ENCODE measurements at regions not wholly inside any gene's neighbourhood (a gene's known extent, or its start where the extent isn't known, plus 50 kb on each side); places are given as distances from the start of the nearest gene placed in this dataset.
"Not testable (repeated sequence)": the region's sequence is repeated elsewhere in the genome, so short reads cannot be mapped to it uniquely, and the experiment has no call there.

GRCh38 chr4:170400361-170400760 lies 310.6 kb upstream of the AADAT start:
- ATAC-seq (no peak), DNase-seq (no peak)
- no peak overlapping the region for H3K4me3 Mint-ChIP-seq
- H3K36me3 Mint-ChIP-seq (ENCODE audit: insufficient read depth): no peaks in the 10 kb centered on the region
- H3K4me1 Mint-ChIP-seq (ENCODE audit: low read depth): no peaks in the 10 kb centered on the region
- H3K27me3 Mint-ChIP-seq (ENCODE audit: low read depth): no peaks in the 10 kb centered on the region
- peaks cover 4% of the 10 kb centered on the region for H3K9me3 Mint-ChIP-seq

- H3K4me3 Mint-ChIP-seq: no peak overlapping the region
- ATAC-seq (no peak), DNase-seq (no peak)
- no peaks in the 10 kb centered on the region for H3K27me3 Mint-ChIP-seq (ENCODE audit: low read depth)
- H3K9me3 Mint-ChIP-seq: peaks cover 4% of the 10 kb centered on the region
- H3K4me1 Mint-ChIP-seq (ENCODE audit: low read depth): no peaks in the 10 kb centered on the region
- no peaks in the 10 kb centered on the region for H3K36me3 Mint-ChIP-seq (ENCODE audit: insufficient read depth)
Observed at GRCh38 chr4:170399581-170400293, 310.0 kb upstream of the AADAT start.

- Mint-ChIP-seq H3K36me3 (ENCODE audit: insufficient read depth) (no peaks in the 10 kb centered on the region), H3K9me3 (peaks cover 3% of the 10 kb centered on the region), H3K4me1 (ENCODE audit: low read depth) (no peaks in the 10 kb centered on the region), H3K4me3 (no peak overlapping the region), H3K27me3 (ENCODE audit: low read depth) (no peaks in the 10 kb centered on the region)
- DNase-seq (no peak), ATAC-seq (no peak)
Observed at GRCh38 chr4:170398218-170398617, 308.5 kb upstream of the AADAT start.

GRCh38 chr4:170395773-170396172 lies 306.0 kb upstream of the AADAT start:
- ATAC-seq: no peak
- Mint-ChIP-seq H3K4me3 (no peak overlapping the region), H3K9me3 (no peaks in the 10 kb centered on the region), H3K4me1 (ENCODE audit: low read depth) (no peaks in the 10 kb centered on the region), H3K36me3 (ENCODE audit: insufficient read depth) (no peaks in the 10 kb centered on the region), H3K27me3 (ENCODE audit: low read depth) (no peaks in the 10 kb centered on the region)
- DNase-seq: no peak

GRCh38 chr4:170391066-170391740 lies 301.4 kb upstream of the AADAT start:
- H3K4me3 Mint-ChIP-seq: no peak overlapping the region
- H3K36me3 Mint-ChIP-seq (ENCODE audit: insufficient read depth): no peaks in the 10 kb centered on the region
- no peaks in the 10 kb centered on the region for H3K9me3 Mint-ChIP-seq
- no peaks in the 10 kb centered on the region for H3K27me3 Mint-ChIP-seq (ENCODE audit: low read depth)
- DNase-seq (no peak), ATAC-seq (no peak)
- no peaks in the 10 kb centered on the region for H3K4me1 Mint-ChIP-seq (ENCODE audit: low read depth)

GRCh38 chr4:170389411-170389810 lies 299.7 kb upstream of the AADAT start:
- DNase-seq (no peak), ATAC-seq (no peak)
- Mint-ChIP-seq H3K4me1 (ENCODE audit: low read depth) (no peaks in the 10 kb centered on the region), H3K9me3 (peaks cover 7% of the 10 kb centered on the region), H3K4me3 (no peak overlapping the region), H3K27me3 (ENCODE audit: low read depth) (no peaks in the 10 kb centered on the region), H3K36me3 (ENCODE audit: insufficient read depth) (no peaks in the 10 kb centered on the region)

- ATAC-seq (no peak), DNase-seq (no peak)
- Mint-ChIP-seq H3K27me3 (ENCODE audit: low read depth) (no peaks in the 10 kb centered on the region), H3K4me3 (no peak overlapping the region), H3K9me3 (peaks cover 8% of the 10 kb centered on the region), H3K4me1 (ENCODE audit: low read depth) (no peaks in the 10 kb centered on the region), H3K36me3 (ENCODE audit: insufficient read depth) (no peaks in the 10 kb centered on the region)
Observed at GRCh38 chr4:170388255-170388654, 298.5 kb upstream of the AADAT start.

GRCh38 chr4:170386971-170387370 lies 297.2 kb upstream of the AADAT start:
- Mint-ChIP-seq H3K4me1 (ENCODE audit: low read depth) (no peaks in the 10 kb centered on the region), H3K9me3 (peaks cover 13% of the 10 kb centered on the region), H3K36me3 (ENCODE audit: insufficient read depth) (no peaks in the 10 kb centered on the region), H3K4me3 (no peak overlapping the region), H3K27me3 (ENCODE audit: low read depth) (no peaks in the 10 kb centered on the region)
- no peak for ATAC-seq
- DNase-seq: no peak

GRCh38 chr4:170386511-170386910 lies 296.8 kb upstream of the AADAT start:
- ATAC-seq (no peak), DNase-seq (no peak)
- H3K9me3 Mint-ChIP-seq: peaks cover 18% of the 10 kb centered on the region
- H3K4me3 Mint-ChIP-seq: no peak overlapping the region
- H3K27me3 Mint-ChIP-seq (ENCODE audit: low read depth): no peaks in the 10 kb centered on the region
- H3K4me1 Mint-ChIP-seq (ENCODE audit: low read depth): no peaks in the 10 kb centered on the region
- H3K36me3 Mint-ChIP-seq (ENCODE audit: insufficient read depth): no peaks in the 10 kb centered on the region

GRCh38 chr4:170374770-170375169 lies 285.0 kb upstream of the AADAT start:
- H3K36me3 Mint-ChIP-seq (ENCODE audit: insufficient read depth): no peaks in the 10 kb centered on the region
- DNase-seq: no peak

GRCh38 chr4:170348945-170349344 lies 259.2 kb upstream of the AADAT start:
- Mint-ChIP-seq H3K4me1 (ENCODE audit: low read depth) (no peaks in the 10 kb centered on the region), H3K9me3 (no peaks in the 10 kb centered on the region)

More at GRCh38 chr4:170374770-170375169, 285.0 kb upstream of the AADAT start:
- no peaks in the 10 kb centered on the region for H3K27me3 Mint-ChIP-seq (ENCODE audit: low read depth)
- H3K4me3 Mint-ChIP-seq: no peak overlapping the region
- no peaks in the 10 kb centered on the region for H3K4me1 Mint-ChIP-seq (ENCODE audit: low read depth)
- ATAC-seq: no peak
- peaks cover 18% of the 10 kb centered on the region for H3K9me3 Mint-ChIP-seq

GRCh38 chr4:170347191-170347590 lies 257.4 kb upstream of the AADAT start:
- not testable (repeated sequence) for H3K4me1 Mint-ChIP-seq (ENCODE audit: low read depth); H3K4me3 Mint-ChIP-seq; H3K9me3 Mint-ChIP-seq; H3K36me3 Mint-ChIP-seq (ENCODE audit: insufficient read depth); DNase-seq; ATAC-seq; H3K27me3 Mint-ChIP-seq (ENCODE audit: low read depth)

More at GRCh38 chr4:170348945-170349344, 259.2 kb upstream of the AADAT start:
- Mint-ChIP-seq H3K27me3 (ENCODE audit: low read depth) (no peaks in the 10 kb centered on the region), H3K4me3 (no peak overlapping the region), H3K36me3 (ENCODE audit: insufficient read depth) (no peaks in the 10 kb centered on the region)
- DNase-seq (no peak), ATAC-seq (no peak)

GRCh38 chr4:170339522-170339921 lies 249.8 kb upstream of the AADAT start:
- no peak for DNase-seq
- ATAC-seq: no peak
- no peaks in the 10 kb centered on the region for H3K4me1 Mint-ChIP-seq (ENCODE audit: low read depth)

GRCh38 chr4:170336238-170336775 lies 246.6 kb upstream of the AADAT start:
- ATAC-seq (no peak), DNase-seq (no peak)
- Mint-ChIP-seq H3K9me3 (peaks cover 15% of the 10 kb centered on the region), H3K4me3 (no peak overlapping the region), H3K4me1 (ENCODE audit: low read depth) (no peaks in the 10 kb centered on the region), H3K36me3 (ENCODE audit: insufficient read depth) (no peaks in the 10 kb centered on the region), H3K27me3 (ENCODE audit: low read depth) (no peaks in the 10 kb centered on the region)

More at GRCh38 chr4:170339522-170339921, 249.8 kb upstream of the AADAT start:
- no peak overlapping the region for H3K4me3 Mint-ChIP-seq
- peaks cover 19% of the 10 kb centered on the region for H3K9me3 Mint-ChIP-seq
- H3K36me3 Mint-ChIP-seq (ENCODE audit: insufficient read depth): no peaks in the 10 kb centered on the region
- no peaks in the 10 kb centered on the region for H3K27me3 Mint-ChIP-seq (ENCODE audit: low read depth)

GRCh38 chr4:170325599-170325998 lies 235.8 kb upstream of the AADAT start:
- no peak for DNase-seq
- H3K9me3 Mint-ChIP-seq: peaks cover 18% of the 10 kb centered on the region
- ATAC-seq: no peak
- no peaks in the 10 kb centered on the region for H3K36me3 Mint-ChIP-seq (ENCODE audit: insufficient read depth)
- no peaks in the 10 kb centered on the region for H3K27me3 Mint-ChIP-seq (ENCODE audit: low read depth)
- no peaks in the 10 kb centered on the region for H3K4me1 Mint-ChIP-seq (ENCODE audit: low read depth)
- no peak overlapping the region for H3K4me3 Mint-ChIP-seq
